Erythroblast (primary cell): ENCODE measurements at regions not wholly inside any gene's neighbourhood (a gene's known extent, or its start where the extent isn't known, plus 50 kb on each side); places are given as distances from the start of the nearest gene placed in this dataset.

Source experiments
- GATA1 ChIP-seq: IDR thresholded peaks from 2 replicates; pipeline ENCODE4 v1.6.1; 2011; ENCODE audit warnings: low read depth, mild to moderate bottlenecking, control low read depth, low read length, moderate library complexity
- POLR2A ChIP-seq: IDR thresholded peaks from 2 replicates; pipeline ENCODE4 v1.6.1; 2011; ENCODE audit warnings: mild to moderate bottlenecking, low read length

GRCh38 chr1:34319218-34319617, 142.5 kb downstream of the C1orf94 start:
- TF ChIP-seq POLR2A (no peak), GATA1 (no peak)
